ENCODE measurements at regions not wholly inside any gene's neighbourhood (a gene's known extent, or its start where the extent isn't known, plus 50 kb on each side); places are given as distances from the start of the nearest gene placed in this dataset.
A peak's percentile ranks its signal among the peaks of the same experiment; 100 is the strongest.
"Not testable (repeated sequence)": the region's sequence is repeated elsewhere in the genome, so short reads cannot be mapped to it uniquely, and the experiment has no call there.

DNA sequence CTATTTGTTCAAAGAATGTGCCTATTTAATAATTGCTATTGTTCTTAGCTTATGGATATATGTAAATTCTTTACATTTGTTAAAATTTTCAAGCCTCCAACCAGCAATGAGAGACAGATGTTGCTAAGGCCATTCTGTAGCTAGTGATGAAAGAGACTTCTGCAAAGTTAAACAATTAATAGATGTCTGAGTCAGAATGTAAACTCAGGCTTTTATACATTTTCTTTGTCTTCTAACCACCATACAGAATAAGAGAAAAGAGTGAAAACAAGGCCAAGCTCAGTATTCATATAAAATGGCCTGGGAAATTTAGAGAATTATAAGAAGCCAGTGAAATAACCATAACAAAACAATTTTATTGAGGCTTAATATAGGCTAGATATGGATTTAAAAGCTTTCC is 1102.3 kb upstream of the SEL1L start:
- no peak for DNase-seq

DNA sequence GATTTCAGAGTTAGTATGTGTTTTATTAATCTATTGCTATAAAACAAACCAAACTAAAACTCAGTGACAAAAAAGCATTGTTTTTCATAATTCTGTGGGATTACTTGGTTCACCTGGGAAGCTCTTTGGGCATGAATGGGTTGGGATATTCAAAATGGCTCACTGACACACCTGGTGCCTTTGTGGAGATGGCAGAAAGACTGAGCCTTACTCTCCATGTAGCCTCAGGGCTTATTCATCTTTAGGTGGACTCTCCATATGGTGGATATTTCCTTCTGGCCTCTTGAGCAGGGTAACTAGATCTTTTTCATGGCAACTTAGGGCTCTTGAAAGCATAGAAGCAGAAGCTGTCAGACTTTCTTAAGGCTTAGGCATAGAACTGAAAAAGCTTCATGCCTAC is 1102.8 kb upstream of the SEL1L start:
- no peak for DNase-seq

DNA sequence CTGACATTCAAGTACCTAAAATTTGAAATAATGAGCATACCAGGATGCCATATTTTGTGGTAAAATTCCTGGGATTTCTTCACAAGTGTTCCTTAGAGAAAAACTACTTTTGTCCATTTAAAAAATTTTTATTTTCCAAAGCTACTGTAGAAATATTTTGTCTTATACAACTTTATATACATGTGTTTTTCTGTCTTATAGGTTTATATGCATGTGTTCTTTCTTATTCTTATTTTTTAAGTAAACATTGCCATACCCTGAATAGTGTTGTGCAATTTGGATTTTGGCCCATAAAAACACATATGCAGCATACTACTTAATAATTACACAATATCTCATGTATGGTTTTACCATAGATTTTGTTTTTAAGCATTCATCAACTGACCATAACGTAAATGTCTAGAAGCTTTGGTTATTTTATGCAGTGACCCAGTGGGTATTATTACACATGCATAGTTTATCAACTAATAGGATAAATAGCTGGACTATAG is 1107.4 kb upstream of the SEL1L start:
- DNase-seq: no peak

DNA sequence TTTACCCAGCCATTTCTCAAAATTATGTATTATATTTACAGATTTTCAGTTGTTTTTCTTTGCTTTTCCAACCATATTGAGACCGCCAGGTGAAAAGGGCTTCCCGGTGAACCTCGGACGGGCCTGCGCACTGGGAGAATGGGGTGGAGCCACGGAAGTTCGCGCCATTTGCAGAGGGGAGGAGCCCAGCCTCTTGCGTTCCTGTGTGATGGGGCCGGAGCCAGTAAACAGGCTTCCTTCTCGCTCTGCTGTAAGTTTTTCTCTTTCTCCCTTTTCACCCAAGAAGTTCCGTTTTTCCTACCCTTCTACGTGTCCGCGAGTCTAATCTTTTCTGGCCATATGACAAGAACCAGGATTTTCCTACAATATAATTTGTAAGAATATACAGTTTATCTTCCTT is 1108.8 kb upstream of the SEL1L start:
- DNase-seq: peak; percentile 49

DNA sequence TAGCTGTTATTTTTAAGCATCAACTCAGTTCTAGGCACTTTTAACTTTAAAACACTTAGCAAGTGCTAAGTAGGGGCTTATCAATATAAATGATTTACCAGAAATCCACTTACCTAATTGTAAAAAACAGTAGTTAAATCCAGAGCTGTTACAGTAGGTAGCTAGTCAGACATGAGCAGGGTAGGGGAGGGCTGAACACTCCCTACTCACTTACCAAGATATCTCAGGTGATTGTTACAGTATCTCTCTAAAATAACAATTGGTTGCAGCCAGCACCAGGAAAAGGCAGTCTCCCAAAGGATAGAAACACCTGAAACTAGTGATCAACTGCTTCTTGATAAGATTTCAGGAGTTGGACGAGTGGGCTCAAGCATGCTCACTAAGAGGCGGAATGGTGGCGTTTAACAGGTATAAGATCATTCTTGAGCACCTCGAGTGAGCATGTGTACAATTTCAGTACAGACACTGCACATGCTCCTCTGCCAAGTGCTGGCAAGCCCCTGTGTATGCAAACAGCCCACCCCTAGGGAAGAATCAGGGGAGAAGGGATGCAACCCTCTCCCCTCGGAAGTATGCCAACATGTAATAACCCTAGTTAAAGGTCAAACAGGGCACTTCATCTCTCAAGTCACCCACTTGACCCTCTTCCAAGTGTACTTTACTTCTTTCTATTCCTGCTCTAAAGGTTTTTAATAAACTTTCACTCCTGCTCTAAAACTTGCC is 1113.6 kb upstream of the SEL1L start:
- no peak for DNase-seq

DNA sequence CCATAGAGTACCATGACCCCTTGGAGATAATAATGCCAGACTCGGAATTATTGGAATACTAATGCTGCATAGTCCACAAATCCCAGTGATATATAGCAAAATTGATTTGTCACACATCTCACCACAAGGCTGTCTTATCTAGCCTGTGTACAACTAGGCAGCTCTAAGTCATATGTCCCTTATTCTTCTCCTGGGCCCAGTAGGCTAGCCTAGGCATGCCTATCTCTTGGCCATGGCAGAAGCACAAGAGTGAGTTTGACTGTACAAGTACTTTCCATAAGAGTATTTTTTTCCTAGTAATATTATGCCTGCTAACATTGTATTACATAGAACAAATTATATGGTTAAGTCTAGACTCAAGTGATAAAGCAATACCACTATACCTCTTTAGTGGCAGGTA is 1122.1 kb upstream of the SEL1L start:
- DNase-seq: no peak

DNA sequence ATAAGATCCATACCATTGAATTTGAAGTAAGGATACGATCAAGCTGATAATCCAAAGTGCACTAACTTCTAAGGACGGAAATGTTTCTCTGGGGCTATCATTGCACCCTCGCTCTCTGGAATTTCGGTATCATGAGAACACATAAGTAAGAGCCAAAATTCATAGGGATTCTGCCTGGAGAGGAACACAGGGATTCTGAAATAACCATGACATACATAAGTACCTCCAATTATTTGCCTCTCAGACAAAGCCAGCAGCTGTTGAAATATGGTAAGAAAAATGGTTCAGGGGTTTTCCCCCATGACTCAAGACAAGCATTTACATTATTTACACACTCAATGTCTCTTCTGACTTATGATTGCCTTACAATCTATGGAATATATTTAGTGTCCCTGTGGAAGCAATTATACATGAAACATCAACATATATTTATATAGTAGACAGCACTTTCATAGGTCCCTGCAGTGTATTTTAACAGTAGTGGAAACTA is 1123.6 kb upstream of the SEL1L start:
- DNase-seq: no peak

DNA sequence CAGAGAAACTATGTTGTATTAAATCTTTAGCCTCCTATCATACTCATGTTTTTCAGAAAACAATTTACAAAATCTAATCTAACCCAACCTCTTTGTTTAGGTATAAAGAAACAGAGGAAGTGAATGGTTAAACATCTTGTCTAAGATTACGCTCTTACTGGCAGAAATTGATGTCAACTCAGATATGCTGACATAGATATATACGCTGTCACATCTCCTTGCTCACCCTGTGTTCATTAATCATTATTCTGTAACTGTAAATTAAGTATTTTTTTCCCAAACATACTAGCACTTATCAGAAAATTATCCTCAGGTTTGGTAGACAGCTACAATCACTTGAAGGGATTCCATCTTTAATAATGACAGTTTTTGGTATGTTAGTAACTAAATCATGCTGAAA is 1127.6 kb upstream of the SEL1L start:
- DNase-seq: no peak

DNA sequence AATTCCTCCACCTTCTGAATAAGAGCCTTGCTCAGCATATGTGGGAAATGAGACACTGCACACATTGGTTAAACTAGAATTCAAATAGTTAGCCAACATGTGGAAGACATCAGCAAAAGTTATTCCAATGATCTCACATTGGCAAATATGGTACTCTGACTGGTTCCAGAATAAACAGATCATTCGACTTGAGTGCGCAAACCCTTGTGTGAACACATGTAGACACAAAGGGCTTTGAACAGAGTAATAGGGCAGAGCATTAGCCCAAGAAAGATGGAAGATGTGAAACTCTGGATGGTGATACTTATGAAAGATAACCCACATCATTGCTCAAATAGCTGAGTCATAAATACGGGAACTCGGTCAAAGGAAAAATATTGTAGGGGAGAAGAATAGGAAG is 1133.4 kb upstream of the SEL1L start:
- no peak for DNase-seq

DNA sequence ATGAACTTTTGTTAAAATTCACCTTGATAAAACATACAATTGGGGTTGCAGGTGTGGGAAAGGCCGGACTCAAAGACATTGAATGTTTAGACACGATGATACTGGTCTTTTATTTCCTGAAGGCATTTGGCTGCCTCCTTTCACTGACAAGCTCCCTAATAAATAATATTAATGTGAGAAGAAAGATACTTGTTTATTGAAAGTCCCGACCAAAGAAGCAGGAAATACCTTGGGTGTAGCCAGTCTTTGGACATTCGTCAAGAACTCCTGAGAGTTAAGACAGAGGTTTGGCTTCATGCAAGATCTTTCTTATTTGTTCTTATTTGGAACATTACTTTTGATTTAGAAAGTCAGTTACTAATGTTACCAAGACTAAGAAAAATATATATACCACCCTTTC is 1133.8 kb upstream of the SEL1L start:
- no peak for DNase-seq

DNA sequence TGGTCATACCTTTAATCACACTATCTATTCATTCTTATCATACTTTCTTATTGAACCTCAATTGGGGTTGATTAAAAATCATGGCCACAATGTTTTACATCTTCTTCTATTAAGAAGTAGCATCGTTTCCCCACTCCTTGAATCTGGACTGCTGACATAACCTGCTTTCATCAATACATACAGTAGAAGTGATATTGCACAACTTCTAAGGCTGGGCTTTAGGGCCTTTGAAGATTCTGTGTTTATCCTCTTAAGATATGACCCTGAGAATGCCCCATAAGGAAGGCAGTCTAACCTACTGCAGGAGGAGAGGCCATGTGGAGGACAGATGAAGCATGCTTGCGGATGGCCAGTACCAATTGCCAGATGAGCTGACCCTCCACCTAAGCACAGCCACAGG is 1142.8 kb upstream of the SEL1L start:
- no peak for DNase-seq

DNA sequence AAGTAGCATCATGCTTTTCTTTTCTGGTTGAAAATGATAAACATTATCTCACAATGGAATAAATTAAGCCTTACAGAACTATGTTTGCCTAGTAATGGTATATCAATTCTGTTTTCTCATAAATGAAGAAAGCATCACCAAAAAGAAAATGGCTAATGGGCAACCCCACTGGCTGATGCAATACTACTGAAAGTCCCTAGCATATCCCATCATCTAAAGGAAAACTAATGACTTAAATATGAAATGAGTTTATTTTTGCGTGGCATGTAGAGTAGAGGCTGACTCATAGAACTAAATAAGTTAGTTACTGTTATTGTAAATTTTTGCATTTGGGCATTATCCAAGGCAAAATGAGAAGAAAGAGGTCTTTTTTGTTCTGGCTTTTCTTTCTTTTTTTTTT is 1156.3 kb upstream of the SEL1L start:
- no peak for DNase-seq

DNA sequence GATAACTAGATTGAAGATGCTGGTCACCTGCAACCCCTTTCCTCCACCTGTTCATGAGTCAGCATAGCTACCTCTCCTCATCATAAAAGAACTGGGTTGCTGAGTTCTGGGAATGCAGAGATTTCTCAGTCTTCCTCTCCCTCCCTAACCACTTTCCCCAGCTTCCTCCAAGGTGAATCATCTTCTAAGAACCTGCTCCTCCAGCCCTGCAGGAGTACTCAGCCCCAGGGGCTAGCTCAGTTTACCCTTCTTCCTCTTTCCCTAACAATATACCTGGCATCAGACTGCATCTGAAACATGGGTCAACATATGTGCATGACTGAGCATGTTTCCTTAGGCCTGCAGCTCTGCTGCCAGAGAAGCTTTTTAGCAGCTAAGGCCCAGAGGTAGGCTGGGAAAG is 1157.5 kb upstream of the SEL1L start:
- not testable (repeated sequence) for DNase-seq

DNA sequence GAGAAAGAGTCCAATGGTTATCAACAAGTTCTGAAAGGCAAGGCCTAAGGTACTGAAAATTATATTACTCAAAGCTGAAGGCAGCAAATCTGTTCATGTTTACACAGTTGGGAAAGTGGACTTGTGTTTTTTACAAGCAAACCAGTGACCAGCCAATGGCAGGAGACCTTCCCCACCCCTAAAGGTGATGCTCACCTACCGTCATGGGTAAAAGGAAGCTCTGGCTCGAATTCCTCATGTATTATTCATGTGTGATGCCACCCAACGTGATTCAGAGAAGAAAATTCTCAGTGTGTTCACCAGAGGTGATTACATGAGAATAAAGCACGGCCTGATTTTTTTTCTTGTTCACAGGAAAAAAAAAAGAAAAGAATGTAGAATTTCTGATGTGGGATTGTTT is 1161.2 kb upstream of the SEL1L start:
- DNase-seq: no peak

DNA sequence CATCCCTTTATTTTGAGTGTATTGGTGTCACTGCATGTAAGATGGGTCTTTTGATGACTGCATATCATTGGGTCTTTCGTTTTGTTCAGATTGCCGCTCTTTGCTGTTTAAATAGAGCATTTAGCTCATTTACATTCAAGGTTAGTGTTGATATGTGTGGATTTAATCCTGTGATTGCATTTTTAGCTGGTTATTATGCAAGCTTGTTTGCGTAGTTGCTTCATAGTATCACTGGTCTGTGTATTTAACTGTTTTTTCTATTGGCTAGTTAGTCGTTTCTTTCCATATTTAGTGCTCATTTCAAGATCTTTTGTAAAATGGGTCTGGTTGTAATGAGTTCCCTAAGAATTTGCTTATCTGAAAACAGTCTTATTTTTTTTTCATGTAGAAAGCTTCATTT is 1170.6 kb upstream of the SEL1L start:
- DNase-seq: no peak

DNA sequence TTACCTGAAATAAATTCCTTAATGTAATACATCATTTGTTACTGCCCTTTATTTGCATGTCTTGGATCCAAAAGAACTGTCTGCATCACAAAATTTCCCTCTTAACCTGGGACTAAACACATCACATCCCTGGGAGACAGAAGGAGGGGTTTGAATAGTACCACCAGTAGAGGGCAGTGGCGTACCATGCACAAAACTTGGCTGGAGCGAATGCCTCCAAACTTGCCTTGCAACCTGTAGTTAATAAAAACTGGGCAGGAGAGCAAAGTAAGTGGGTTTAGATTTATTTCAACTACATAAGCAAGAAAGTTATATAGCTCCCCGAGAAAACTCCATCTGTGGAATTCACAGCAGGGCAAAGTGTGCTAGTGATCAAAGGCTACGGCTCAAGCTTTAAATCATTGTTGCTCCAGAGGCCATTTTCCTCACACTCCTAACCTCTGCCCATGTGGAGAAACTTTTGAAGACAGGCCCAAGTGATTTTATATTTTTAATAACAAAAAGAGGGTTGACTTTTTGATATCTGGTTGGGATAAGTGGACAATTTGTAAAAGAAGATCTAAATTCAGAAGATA is 1176.7 kb upstream of the SEL1L start:
- DNase-seq: no peak

DNA sequence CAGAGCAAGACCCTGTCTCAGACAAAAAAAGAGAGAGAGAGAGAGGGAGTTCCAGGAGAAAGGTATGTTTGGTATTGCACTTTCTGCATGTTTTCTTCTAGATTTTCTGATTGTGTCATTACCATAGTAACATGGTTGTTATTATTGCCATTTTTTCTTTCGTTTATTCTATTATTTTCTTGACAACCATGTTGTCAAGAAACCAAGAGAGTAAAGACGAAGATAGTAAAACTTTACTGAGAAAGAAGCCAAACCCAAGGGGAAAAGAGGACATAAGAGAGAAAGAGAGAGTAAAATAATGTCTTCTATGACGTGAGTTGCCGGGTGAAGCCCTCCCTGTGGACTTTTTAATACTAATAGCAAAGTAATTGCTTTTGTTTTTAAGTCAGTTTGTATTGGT is 1186.0 kb upstream of the SEL1L start:
- DNase-seq: no peak

DNA sequence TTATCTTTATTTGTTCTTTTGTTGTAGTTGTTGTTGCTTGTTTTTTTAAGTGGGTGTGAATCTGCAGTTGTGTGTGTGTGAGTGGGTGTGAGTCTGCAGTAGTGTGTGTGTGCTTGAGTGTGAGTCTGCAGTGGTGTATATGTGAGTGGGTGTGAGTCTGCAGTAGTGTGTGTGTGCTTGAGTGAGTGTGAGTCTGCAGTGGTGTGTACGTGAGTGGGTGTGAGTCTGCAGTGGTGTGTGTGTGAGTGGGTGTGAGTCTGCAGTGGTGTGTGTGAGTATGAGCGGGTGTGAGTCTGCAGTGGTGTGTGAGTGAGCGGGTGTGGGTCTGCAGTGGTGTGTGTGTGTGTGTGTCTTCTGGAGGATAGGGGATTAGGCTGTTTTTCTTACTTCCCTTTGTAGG is 1186.8 kb upstream of the SEL1L start:
- DNase-seq: no peak

DNA sequence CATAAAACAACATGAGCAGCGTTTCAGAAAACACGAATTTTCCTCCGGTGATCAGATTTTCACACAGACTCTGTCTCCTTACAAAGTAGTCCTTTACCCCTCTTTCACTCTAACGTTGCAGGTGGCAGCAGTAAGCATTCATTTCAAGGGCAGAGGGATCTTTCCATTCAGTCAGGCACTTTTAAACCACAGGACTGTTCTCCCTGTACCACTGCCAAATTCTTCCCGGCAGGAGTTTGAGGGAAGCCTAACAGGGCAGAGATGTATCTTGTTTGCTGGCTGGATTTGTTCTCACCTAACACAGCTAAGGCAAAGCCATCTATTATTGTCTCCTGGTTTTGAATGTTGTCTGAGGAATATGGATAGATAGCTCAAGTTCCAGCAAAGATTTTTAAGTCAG is 1187.3 kb upstream of the SEL1L start:
- no peak for DNase-seq

DNA sequence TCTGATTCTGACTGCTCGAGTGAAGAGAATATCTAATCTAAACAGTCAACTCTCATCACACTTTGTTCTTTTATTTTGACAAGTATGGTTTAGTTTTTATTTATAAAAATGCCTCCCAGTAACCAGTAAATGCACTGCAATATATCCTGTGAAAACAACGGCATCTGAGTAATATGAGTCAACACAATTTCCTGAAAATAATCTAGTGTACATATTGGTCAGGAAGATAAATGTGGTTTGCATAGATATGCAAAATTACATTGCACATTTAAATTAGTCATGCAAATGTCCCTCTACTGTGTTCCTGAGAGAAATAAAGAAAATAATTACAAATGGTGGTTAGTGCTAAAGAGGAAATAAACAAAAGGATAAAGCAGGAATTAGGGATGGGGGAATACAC is 1190.7 kb upstream of the SEL1L start:
- no peak for DNase-seq

DNA sequence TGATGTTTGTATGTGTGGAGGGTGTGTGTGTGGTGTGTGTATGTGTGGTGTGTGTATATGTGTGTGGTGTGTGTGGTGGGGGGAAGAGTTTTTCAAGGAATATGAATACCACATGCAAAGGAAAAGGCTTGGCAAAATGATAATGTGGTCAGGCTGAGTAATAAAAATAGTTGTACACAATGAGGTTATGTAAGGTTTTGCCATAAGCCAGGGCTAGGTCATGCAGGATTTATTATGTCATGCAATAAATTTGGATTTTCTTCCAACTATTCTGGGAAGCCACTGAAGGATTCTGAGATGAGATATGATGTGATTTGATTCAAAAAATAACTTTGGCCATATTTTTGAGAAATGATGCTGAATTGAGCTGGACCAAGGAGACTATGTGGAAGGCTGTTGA is 1191.6 kb upstream of the SEL1L start:
- no peak for DNase-seq

DNA sequence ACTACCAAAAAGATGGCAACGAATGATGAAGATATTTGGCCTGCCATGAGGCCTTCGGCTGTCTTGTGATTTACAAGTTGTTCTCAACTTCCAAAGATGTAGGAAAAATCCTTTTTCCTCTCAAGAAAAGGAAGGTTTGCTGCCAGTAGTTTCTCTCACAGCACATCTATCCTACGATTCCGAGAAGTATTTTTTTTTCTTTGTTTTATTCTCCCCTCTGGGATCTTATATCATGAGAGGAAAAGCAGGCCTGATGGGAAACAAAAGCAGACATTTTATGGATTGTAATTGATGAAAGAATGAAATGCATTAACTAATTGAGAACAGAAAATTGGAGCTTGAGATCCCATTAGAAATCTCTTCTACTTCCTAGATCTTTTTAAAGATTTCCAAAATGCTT is 1197.9 kb upstream of the SEL1L start:
- no peak for DNase-seq

DNA sequence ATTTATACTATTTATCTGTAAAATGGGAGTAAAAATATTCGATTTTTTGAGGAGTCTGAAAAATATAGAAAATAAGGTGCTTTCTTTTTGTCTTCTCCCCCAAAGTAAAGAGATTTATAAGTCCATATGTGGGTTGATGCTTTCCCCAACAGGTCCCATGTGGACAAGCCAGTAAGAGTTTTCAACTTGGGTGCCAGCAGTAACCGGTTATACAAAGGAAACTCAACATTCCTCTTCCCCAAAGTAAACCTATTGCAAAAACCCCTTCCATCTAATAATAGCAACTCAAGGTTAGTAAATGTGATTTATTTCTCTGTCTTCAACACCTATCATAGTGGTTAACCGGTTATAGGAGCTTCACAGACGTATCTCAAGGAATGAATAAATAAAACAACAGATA is 1206.9 kb upstream of the SEL1L start:
- no peak for DNase-seq

DNA sequence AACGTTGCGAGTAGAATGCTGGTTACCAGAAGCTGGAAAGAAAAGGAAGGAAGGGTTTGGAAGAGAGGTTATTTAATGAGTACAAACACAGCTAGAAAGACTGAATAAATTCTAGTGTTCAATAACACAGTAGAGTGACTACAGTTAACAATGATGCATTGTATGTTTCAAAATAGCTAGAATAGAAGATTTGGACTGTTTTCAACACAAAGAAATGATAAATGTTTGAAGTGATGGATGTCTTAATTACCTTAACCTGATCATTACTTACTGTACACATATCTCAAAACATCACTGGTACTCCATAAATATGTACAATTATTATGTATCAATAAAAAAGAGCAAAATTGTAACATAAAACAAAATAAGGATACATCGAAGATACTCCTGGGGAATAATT is 1221.8 kb upstream of the SEL1L start:
- no peak for DNase-seq

DNA sequence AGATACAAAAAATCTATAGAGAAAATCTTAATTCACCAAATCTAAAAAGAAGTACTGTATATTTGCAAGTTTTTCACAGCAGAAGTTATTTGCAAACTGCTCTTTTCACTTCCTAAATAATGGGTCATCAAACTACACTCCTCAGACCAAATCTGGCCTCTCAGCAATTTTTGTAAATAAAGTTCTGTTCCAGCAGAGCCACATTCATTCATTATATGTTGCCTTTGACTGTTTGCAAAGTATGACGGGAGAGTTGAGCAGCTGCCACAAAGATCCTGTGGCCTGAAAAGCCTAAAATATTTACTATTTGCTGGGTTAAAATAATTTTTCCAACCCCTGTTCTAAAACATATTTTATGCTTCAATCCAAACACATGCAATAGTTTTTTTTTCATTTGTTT is 1222.3 kb upstream of the SEL1L start:
- no peak for DNase-seq
